HepG2 (cell line): ENCODE measurements at regions not wholly inside any gene's neighbourhood (a gene's known extent, or its start where the extent isn't known, plus 50 kb on each side); places are given as distances from the start of the nearest gene placed in this dataset.

Experiments
- CBFB ChIP-seq: sonication (generic); formaldehyde crosslinking; IDR thresholded peaks from 2 replicates; pipeline ENCODE4 v1.4.0; 2020; ENCODE audit warnings: missing genetic modification reagents
- ETV5 ChIP-seq: IDR thresholded peaks from 2 replicates; pipeline ENCODE4 v1.6.1; 2018; ENCODE audit warnings: missing biosample characterization, missing genetic modification reagents, inconsistent platforms, borderline replicate concordance
- HIC2 ChIP-seq: sonication (generic); formaldehyde crosslinking; IDR thresholded peaks from 2 replicates; pipeline ENCODE4 v1.9.0; 2022; ENCODE audit warnings: low read depth, missing genetic modification reagents
- HNRNPK ChIP-seq: fragments of 200-400 bp; formaldehyde crosslinking; IDR thresholded peaks from 2 replicates; pipeline ENCODE4 v1.6.1; 2018; ENCODE audit warnings: low read length, low read depth, moderate library complexity, mild to moderate bottlenecking; ENCODE audit not compliant: poor library complexity, severe bottlenecking
- MBD4 ChIP-seq: IDR thresholded peaks from 2 replicates; pipeline ENCODE4 v1.6.1; 2012; ENCODE audit warnings: low read length, inconsistent platforms, borderline replicate concordance
- NFIC ChIP-seq: IDR thresholded peaks from 2 replicates; pipeline ENCODE4 v1.6.1; 2012; ENCODE audit warnings: mild to moderate bottlenecking, low read length, inconsistent platforms
- RCOR2 ChIP-seq: IDR thresholded peaks from 2 replicates; pipeline ENCODE4 v1.6.1; 2016; ENCODE audit warnings: missing biosample characterization, missing genetic modification reagents
- STAT5B ChIP-seq: sonication (generic); formaldehyde crosslinking; IDR thresholded peaks from 2 replicates; pipeline ENCODE4 v1.4.0; 2020; ENCODE audit warnings: missing genetic modification reagents
- TEF ChIP-seq: sonication (generic); formaldehyde crosslinking; IDR thresholded peaks from 2 replicates; pipeline ENCODE4 v1.5.0; 2020; ENCODE audit warnings: missing genetic modification reagents
- TIGD3 ChIP-seq: sonication (generic); formaldehyde crosslinking; IDR thresholded peaks from 2 replicates; pipeline ENCODE4 v1.5.1; 2020; ENCODE audit warnings: mild to moderate bottlenecking, missing genetic modification reagents, borderline replicate concordance
- TRIM24 ChIP-seq: sonication (generic); formaldehyde crosslinking; IDR thresholded peaks from 2 replicates; pipeline ENCODE4 v1.8.0; 2022; ENCODE audit warnings: mild to moderate bottlenecking, missing genetic modification reagents
- ZC3H13 ChIP-seq: sonication (generic); formaldehyde crosslinking; IDR thresholded peaks from 2 replicates; pipeline ENCODE4 v1.8.1; 2023; ENCODE audit warnings: mild to moderate bottlenecking, missing genetic modification reagents, moderate library complexity
- ZFP41 ChIP-seq: sonication (generic); formaldehyde crosslinking; IDR thresholded peaks from 2 replicates; pipeline ENCODE4 v1.4.0; 2020; ENCODE audit warnings: mild to moderate bottlenecking, missing genetic modification reagents, borderline replicate concordance
- ZNF33B ChIP-seq: sonication (generic); formaldehyde crosslinking; IDR thresholded peaks from 2 replicates; pipeline ENCODE4 v1.5.1; 2020; ENCODE audit warnings: mild to moderate bottlenecking, missing genetic modification reagents
- ZNF354B ChIP-seq: sonication (generic); formaldehyde crosslinking; IDR thresholded peaks from 2 replicates; pipeline ENCODE4 v1.8.0; 2022; ENCODE audit warnings: mild to moderate bottlenecking, missing genetic modification reagents
- ZNF430 ChIP-seq: sonication (generic); formaldehyde crosslinking; IDR thresholded peaks from 2 replicates; pipeline ENCODE4 v1.9.0; 2021; ENCODE audit warnings: mild to moderate bottlenecking, missing genetic modification reagents
- ZNF770 ChIP-seq: sonication (generic); formaldehyde crosslinking; IDR thresholded peaks from 2 replicates; pipeline ENCODE4 v1.5.0; 2020; ENCODE audit warnings: mild to moderate bottlenecking, missing genetic modification reagents
- ZNF784 ChIP-seq: sonication (generic); formaldehyde crosslinking; IDR thresholded peaks from 2 replicates; pipeline ENCODE4 v1.5.1; 2020; ENCODE audit warnings: missing genetic modification reagents, mild to moderate bottlenecking, borderline replicate concordance
- ZSCAN31 ChIP-seq: sonication (generic); formaldehyde crosslinking; IDR thresholded peaks from 2 replicates; pipeline ENCODE4 v1.5.0; 2020; ENCODE audit warnings: low read depth, mild to moderate bottlenecking, missing genetic modification reagents
- ZXDC ChIP-seq: sonication (generic); formaldehyde crosslinking; IDR thresholded peaks from 2 replicates; pipeline ENCODE4 v1.5.0; 2020; ENCODE audit warnings: mild to moderate bottlenecking, missing genetic modification reagents

GRCh38 chr19:56934438-56935090 lies 94.0 kb upstream of the PEG3 start (continued):
- no peak for TF ChIP-seq ZXDC
- no peak for TF ChIP-seq TIGD3 (CRISPR knock-in tag)
- peak; percentile 94 for TF ChIP-seq CBFB (CRISPR knock-in tag)
- TF ChIP-seq ZC3H13 (CRISPR knock-in tag) = peak; percentile 61; the same call in 1 of the 2 replicates
- peak; percentile 61; the same call in 1 of the 2 replicates for TF ChIP-seq ZNF784 (CRISPR knock-in tag)
- 0 out of 2 replicates have a peak, but pooled peaks have one; percentile 12 for TF ChIP-seq ZNF770 (CRISPR knock-in tag)
- TF ChIP-seq TRIM24 (CRISPR knock-in tag) = peak; percentile 99
- peak; percentile 82 for TF ChIP-seq STAT5B (CRISPR knock-in tag)
- peak; percentile 91 for TF ChIP-seq ETV5 (CRISPR knock-in tag)
- peak; percentile 88 for TF ChIP-seq ZNF33B (CRISPR knock-in tag)
- peak; percentile 99 for TF ChIP-seq RCOR2 (CRISPR knock-in tag)
- TF ChIP-seq MBD4 = 0 out of 2 replicates have a peak, but pooled peaks have one; percentile 53
- no peak for TF ChIP-seq ZFP41 (CRISPR knock-in tag)
- peak; percentile 92 for TF ChIP-seq NFIC
- peak; percentile 75; the same call in 1 of the 2 replicates for TF ChIP-seq ZNF430
- 0 out of 2 replicates have a peak, but pooled peaks have one; percentile 57 for TF ChIP-seq HIC2 (CRISPR knock-in tag)
- TF ChIP-seq ZNF354B (CRISPR knock-in tag) = peak; percentile 62; the same call in 1 of the 2 replicates
- peak; percentile 82 for TF ChIP-seq ZSCAN31 (CRISPR knock-in tag)
- TF ChIP-seq TEF (CRISPR knock-in tag) = 0 out of 2 replicates have a peak, but pooled peaks have one; percentile 66
- TF ChIP-seq HNRNPK = no peak
